Activated naive CD8-positive, alpha-beta T cell treated with anti-CD3 and anti-CD28 coated beads for 36 hours (primary cell): ENCODE measurements at regions not wholly inside any gene's neighbourhood (a gene's known extent, or its start where the extent isn't known, plus 50 kb on each side); places are given as distances from the start of the nearest gene placed in this dataset.

Experiments used
- DNase-seq: peaks from one replicate; pipeline ENCODE4 v3.0.0; 2021
- H3K27ac Mint-ChIP-seq: one replicate; pipeline ENCODE4 v1.8.0; 2022; ENCODE audit warnings: mild to moderate bottlenecking, moderate library complexity, mixed read lengths
- H3K27me3 Mint-ChIP-seq: one replicate; pipeline ENCODE4 v1.8.0; 2022; ENCODE audit warnings: mild to moderate bottlenecking, mixed read lengths
- H3K36me3 Mint-ChIP-seq: one replicate; pipeline ENCODE4 v1.8.0; 2021; ENCODE audit warnings: mild to moderate bottlenecking, mixed read lengths
- H3K4me1 Mint-ChIP-seq: one replicate; pipeline ENCODE4 v1.8.0; 2021; ENCODE audit warnings: mixed read lengths
- H3K4me3 Mint-ChIP-seq: one replicate; pipeline ENCODE4 v1.8.0; 2022; ENCODE audit warnings: mild to moderate bottlenecking, moderate library complexity, mixed read lengths
- H3K9me3 Mint-ChIP-seq: one replicate; pipeline ENCODE4 v1.8.0; 2022; ENCODE audit warnings: mixed read lengths

DNA sequence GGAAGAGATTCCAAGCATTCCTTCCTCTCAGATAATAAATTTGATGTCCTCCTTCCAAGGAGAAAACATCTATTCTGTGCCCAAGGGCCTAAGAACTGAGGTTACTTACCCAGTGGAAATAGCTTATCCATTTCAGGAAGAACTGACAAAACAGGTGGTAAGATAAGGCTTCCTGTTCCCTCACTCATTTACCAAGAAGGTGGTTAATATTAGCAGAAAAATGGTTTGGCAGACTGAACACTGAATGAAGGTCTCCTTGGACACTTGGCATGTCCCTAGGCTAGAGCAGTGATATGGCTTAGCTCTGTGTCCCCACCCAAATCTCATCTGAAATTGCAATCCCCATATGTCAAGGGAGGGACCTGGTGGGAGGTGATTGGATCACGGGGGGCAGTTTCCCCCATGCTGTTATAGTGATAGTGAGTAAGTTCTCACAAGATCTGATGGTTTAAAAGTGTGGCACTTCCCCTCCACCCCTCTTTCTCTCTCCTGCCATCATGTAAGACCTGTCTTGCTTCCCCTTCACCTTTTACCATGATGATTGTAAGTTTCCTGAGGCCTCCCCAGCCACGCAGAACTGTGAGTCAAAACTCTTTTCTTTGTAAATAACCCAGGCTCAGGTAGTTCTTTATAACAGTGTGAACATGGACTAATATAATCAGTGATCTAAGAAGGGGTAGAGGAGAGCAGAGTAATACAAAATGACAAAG, 127.4 kb downstream of the ST8SIA2 start:
- H3K36me3 Mint-ChIP-seq, result no peaks in the 10 kb centered on the region
- H3K27ac Mint-ChIP-seq, result no peak overlapping the region
- H3K9me3 Mint-ChIP-seq, result no peaks in the 10 kb centered on the region
- peaks cover 6% of the 10 kb centered on the region for H3K4me1 Mint-ChIP-seq
- no peak overlapping the region for H3K4me3 Mint-ChIP-seq
- no peak for DNase-seq
- no peaks in the 10 kb centered on the region for H3K27me3 Mint-ChIP-seq

DNA sequence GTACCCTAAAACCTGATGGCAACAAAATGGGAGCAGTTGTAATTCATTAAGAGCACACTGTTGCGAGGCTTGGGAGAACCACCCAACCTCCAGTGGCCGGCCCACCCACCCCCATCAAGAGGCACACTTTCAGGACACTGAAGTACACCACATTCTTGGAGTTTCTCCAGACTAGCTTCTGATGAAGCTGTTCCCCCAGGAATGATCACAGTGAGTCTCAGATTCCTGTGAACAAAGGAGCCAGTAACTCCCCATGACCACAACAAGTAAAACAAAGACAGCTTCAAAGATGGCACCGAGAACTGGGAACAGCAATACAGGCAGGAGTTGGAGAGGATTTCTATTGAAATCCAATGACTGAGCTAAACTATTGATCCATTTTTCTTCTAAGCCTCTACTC, 126.0 kb downstream of the ST8SIA2 start:
- Mint-ChIP-seq H3K36me3 (no peaks in the 10 kb centered on the region), H3K4me3 (no peak overlapping the region), H3K27me3 (no peaks in the 10 kb centered on the region), H3K4me1 (peaks cover 6% of the 10 kb centered on the region), H3K27ac (no peak overlapping the region), H3K9me3 (no peaks in the 10 kb centered on the region)
- no peak for DNase-seq
